Activated CD4-positive, alpha-beta memory T cell treated with anti-CD3 and anti-CD28 coated beads, Interleukin-2, amount 10 ng/mL, durations not matched to agents 7 days and 5 days (primary cell): ENCODE measurements at regions not wholly inside any gene's neighbourhood (a gene's known extent, or its start where the extent isn't known, plus 50 kb on each side); places are given as distances from the start of the nearest gene placed in this dataset.

Source experiments
- CTCF ChIA-PET: fragments of 350-600 bp; sonication (Branson Sonifier 250); formaldehyde crosslinking; loops from one replicate; lab custom pipeline; 2021; ENCODE audit warnings: antibody characterized with exemption, inconsistent platforms; lab: Charles Lee
- POLR2A ChIA-PET: fragments of 350-600 bp; sonication (Branson Sonifier 250); formaldehyde crosslinking; loops from one replicate; lab custom pipeline; 2021; ENCODE audit warnings: antibody characterized with exemption; lab: Charles Lee
- DNase-seq: peaks from one replicate; pipeline ENCODE4 v3.0.0-alpha.2; 2020
- H3K27ac Mint-ChIP-seq: one replicate; pipeline ENCODE4 v1.8.0; 2021; ENCODE audit warnings: mild to moderate bottlenecking, mixed read lengths
- H3K27me3 Mint-ChIP-seq: one replicate; pipeline ENCODE4 v1.8.0; 2021; ENCODE audit warnings: mixed read lengths
- H3K36me3 Mint-ChIP-seq: one replicate; pipeline ENCODE4 v1.8.0; 2021; ENCODE audit warnings: low read depth, mixed read lengths
- H3K4me1 Mint-ChIP-seq: one replicate; pipeline ENCODE4 v1.8.0; 2021; ENCODE audit warnings: mixed read lengths
- H3K4me3 Mint-ChIP-seq: one replicate; pipeline ENCODE4 v1.8.0; 2021; ENCODE audit warnings: mild to moderate bottlenecking, mixed read lengths
- H3K9me3 Mint-ChIP-seq: one replicate; pipeline ENCODE4 v1.8.0; 2021; ENCODE audit warnings: mixed read lengths

- H3K4me1 Mint-ChIP-seq = peaks cover 8% of the 10 kb centered on the region
- H3K27ac Mint-ChIP-seq = no peak overlapping the region
- DNase-seq = no peak
- POLR2A ChIA-PET = no interaction called here
- CTCF ChIA-PET = no interaction called here
- H3K36me3 Mint-ChIP-seq = peaks cover 21% of the 10 kb centered on the region
- H3K27me3 Mint-ChIP-seq = no peaks in the 10 kb centered on the region
- peaks cover 37% of the 10 kb centered on the region for H3K9me3 Mint-ChIP-seq
- H3K4me3 Mint-ChIP-seq = no peak overlapping the region
Observed at GRCh38 chr13:40302351-40302750, 364.1 kb downstream of the FOXO1 start.

- peaks cover 29% of the 10 kb centered on the region for H3K36me3 Mint-ChIP-seq
- DNase-seq = no peak
- no peak overlapping the region for H3K27ac Mint-ChIP-seq
- no peaks in the 10 kb centered on the region for H3K27me3 Mint-ChIP-seq
- ChIA-PET CTCF (interaction anchor here (1.5 kb wide), 1 partner anchor 378 kb away, joined by 3 read pairs; no protein-coding TSS in a partner anchor), POLR2A (no interaction called here)
- H3K4me1 Mint-ChIP-seq = peaks cover 9% of the 10 kb centered on the region
- H3K9me3 Mint-ChIP-seq = peaks cover 42% of the 10 kb centered on the region
- no peak overlapping the region for H3K4me3 Mint-ChIP-seq
Observed at GRCh38 chr13:40304391-40304790, 362.1 kb downstream of the FOXO1 start.

- ChIA-PET CTCF (no interaction called here), POLR2A (no interaction called here)
- peaks cover 9% of the 10 kb centered on the region for H3K4me1 Mint-ChIP-seq
- H3K27me3 Mint-ChIP-seq = no peaks in the 10 kb centered on the region
- no peak overlapping the region for H3K4me3 Mint-ChIP-seq
- no peak overlapping the region for H3K27ac Mint-ChIP-seq
- peaks cover 39% of the 10 kb centered on the region for H3K9me3 Mint-ChIP-seq
- DNase-seq = no peak
- H3K36me3 Mint-ChIP-seq = peaks cover 23% of the 10 kb centered on the region
Observed at GRCh38 chr13:40306817-40307216, 359.6 kb downstream of the FOXO1 start.

- CTCF ChIA-PET = no interaction called here
- no peak for DNase-seq
- POLR2A ChIA-PET = interaction anchor here (1.1 kb wide), 1 partner anchor 36 kb away, joined by 3 read pairs; no protein-coding TSS in a partner anchor
- H3K27me3 Mint-ChIP-seq = no peaks in the 10 kb centered on the region
- H3K27ac Mint-ChIP-seq = no peak overlapping the region
- H3K36me3 Mint-ChIP-seq = peaks cover 23% of the 10 kb centered on the region
- no peak overlapping the region for H3K4me3 Mint-ChIP-seq
- H3K4me1 Mint-ChIP-seq = peaks cover 19% of the 10 kb centered on the region
- peaks cover 25% of the 10 kb centered on the region for H3K9me3 Mint-ChIP-seq
Observed at GRCh38 chr13:40309881-40310280, 356.6 kb downstream of the FOXO1 start.

GRCh38 chr13:40311356-40312101, 354.9 kb downstream of the FOXO1 start:
- Mint-ChIP-seq H3K27ac (no peak overlapping the region), H3K4me3 (no peak overlapping the region), H3K27me3 (no peaks in the 10 kb centered on the region), H3K36me3 (peaks cover 15% of the 10 kb centered on the region), H3K4me1 (peaks cover 34% of the 10 kb centered on the region), H3K9me3 (peaks cover 12% of the 10 kb centered on the region)
- POLR2A ChIA-PET = no interaction called here
- CTCF ChIA-PET = no interaction called here
- DNase-seq = no peak

- H3K27ac Mint-ChIP-seq = no peak overlapping the region
- peaks cover 45% of the 10 kb centered on the region for H3K4me1 Mint-ChIP-seq
- H3K4me3 Mint-ChIP-seq = no peak overlapping the region
- no peaks in the 10 kb centered on the region for H3K9me3 Mint-ChIP-seq
- ChIA-PET POLR2A (no interaction called here), CTCF (no interaction called here)
- peaks cover 3% of the 10 kb centered on the region for H3K36me3 Mint-ChIP-seq
- no peaks in the 10 kb centered on the region for H3K27me3 Mint-ChIP-seq
- DNase-seq = no peak
Observed at GRCh38 chr13:40313269-40314200, 352.9 kb downstream of the FOXO1 start.

- Mint-ChIP-seq H3K27ac (peak overlapping the region; percentile 76), H3K4me3 (peak overlapping the region; percentile 35), H3K36me3 (no peaks in the 10 kb centered on the region), H3K9me3 (no peaks in the 10 kb centered on the region), H3K4me1 (peaks cover 60% of the 10 kb centered on the region), H3K27me3 (no peaks in the 10 kb centered on the region)
- ChIA-PET CTCF (no interaction called here), POLR2A (interaction anchor here (0.9 to 1.6 kb wide), 4 partner anchors 73 to 350 kb away, joined by 3 to 7 read pairs (median 5); no protein-coding TSS in a partner anchor)
- DNase-seq = peak; percentile 60
Observed at GRCh38 chr13:40315416-40316064, 350.9 kb downstream of the FOXO1 start.

GRCh38 chr13:40316301-40316700, 350.1 kb downstream of the FOXO1 start:
- ChIA-PET CTCF (no interaction called here), POLR2A (interaction anchor here (1.1 to 1.6 kb wide), 2 partner anchors 170 to 349 kb away, joined by 3 to 6 read pairs; no protein-coding TSS in a partner anchor)
- peak overlapping the region; percentile 0 for H3K4me3 Mint-ChIP-seq
- H3K27me3 Mint-ChIP-seq = no peaks in the 10 kb centered on the region
- H3K9me3 Mint-ChIP-seq = no peaks in the 10 kb centered on the region
- H3K36me3 Mint-ChIP-seq = no peaks in the 10 kb centered on the region
- peak overlapping the region; percentile 76 for H3K27ac Mint-ChIP-seq
- no peak for DNase-seq
- peaks cover 60% of the 10 kb centered on the region for H3K4me1 Mint-ChIP-seq

GRCh38 chr13:40317980-40318327, 348.5 kb downstream of the FOXO1 start:
- no peaks in the 10 kb centered on the region for H3K9me3 Mint-ChIP-seq
- H3K36me3 Mint-ChIP-seq = no peaks in the 10 kb centered on the region
- no peak for DNase-seq
- no peaks in the 10 kb centered on the region for H3K27me3 Mint-ChIP-seq
- H3K4me3 Mint-ChIP-seq = no peak overlapping the region
- H3K4me1 Mint-ChIP-seq = peaks cover 60% of the 10 kb centered on the region
- ChIA-PET POLR2A (no interaction called here), CTCF (no interaction called here)
- H3K27ac Mint-ChIP-seq = no peak overlapping the region

- Mint-ChIP-seq H3K27me3 (no peaks in the 10 kb centered on the region), H3K4me1 (peaks cover 60% of the 10 kb centered on the region), H3K36me3 (no peaks in the 10 kb centered on the region), H3K9me3 (peaks cover 3% of the 10 kb centered on the region), H3K4me3 (no peak overlapping the region), H3K27ac (no peak overlapping the region)
- ChIA-PET POLR2A (no interaction called here), CTCF (no interaction called here)
- no peak for DNase-seq
Observed at GRCh38 chr13:40318366-40318765, 348.1 kb downstream of the FOXO1 start.

- ChIA-PET POLR2A (no interaction called here), CTCF (no interaction called here)
- H3K4me1 Mint-ChIP-seq = peaks cover 49% of the 10 kb centered on the region
- H3K27ac Mint-ChIP-seq = no peak overlapping the region
- no peak for DNase-seq
- no peaks in the 10 kb centered on the region for H3K27me3 Mint-ChIP-seq
- peaks cover 4% of the 10 kb centered on the region for H3K9me3 Mint-ChIP-seq
- H3K36me3 Mint-ChIP-seq = no peaks in the 10 kb centered on the region
- no peak overlapping the region for H3K4me3 Mint-ChIP-seq
Observed at GRCh38 chr13:40319699-40320579, 346.5 kb downstream of the FOXO1 start.

GRCh38 chr13:40328091-40328490, 338.4 kb downstream of the FOXO1 start:
- POLR2A ChIA-PET = no interaction called here
- Mint-ChIP-seq H3K4me3 (no peak overlapping the region), H3K9me3 (peaks cover 16% of the 10 kb centered on the region), H3K4me1 (peaks cover 16% of the 10 kb centered on the region), H3K27me3 (no peaks in the 10 kb centered on the region), H3K36me3 (peaks cover 5% of the 10 kb centered on the region), H3K27ac (no peak overlapping the region)
- no peak for DNase-seq
- CTCF ChIA-PET = no interaction called here
